HCT116 (cell line): ENCODE measurements at regions not wholly inside any gene's neighbourhood (a gene's known extent, or its start where the extent isn't known, plus 50 kb on each side); places are given as distances from the start of the nearest gene placed in this dataset.
A peak's percentile ranks its signal among the peaks of the same experiment; 100 is the strongest.

Experiments used
- ATAC-seq: fragments of 200-7000 bp; cut with Tn5 transposase; 2 replicates; pipeline ENCODE4 v1.9.1; 2020; ENCODE audit warnings: mild to moderate bottlenecking, moderate library complexity
- BruUV-seq: library from RNA; stranded (reverse); fragments of 400-500 nt; replicated peaks from 2 replicates; lab custom pipeline; 2021; lab: Mats Ljungman, UMichigan
- CTCF ChIA-PET: fragments of 300-600 bp; sonication (Branson Sonifier 250); formaldehyde crosslinking; loops from one replicate; lab custom pipeline; 2021; ENCODE audit warnings: antibody characterized with exemption; lab: Charles Lee
- POLR2A ChIA-PET: fragments of 300-600, 350-600 bp; sonication (Branson Sonifier 250); formaldehyde crosslinking; loops from one replicate; lab custom pipeline; 2021; ENCODE audit warnings: antibody characterized with exemption; lab: Charles Lee
- RAD21 ChIA-PET, 2 experiments: fragments of 300-600 bp; sonication (Branson Sonifier 250); formaldehyde crosslinking; loops; one replicate each; lab custom pipeline; 2023; ENCODE audit warnings: low total read pairs in 2 of 2; ENCODE audit not compliant: uncharacterized antibody in 2 of 2, unreplicated experiment in 2 of 2, low non-redundant PET in 1 of 2; lab: Charles Lee
- DNase-seq: peaks from one replicate; pipeline ENCODE4 v3.0.0-alpha.2; 2010; ENCODE audit warnings: low read depth, low spot score
- H2AFZ ChIP-seq: fragments of 200-600 bp; shearing (Covaris generic), sonication (generic); 2 replicates; pipeline ENCODE4 v1.6.1; 2017; ENCODE audit warnings: low read depth, mixed run types, mixed read lengths, antibody characterized with exemption, low read length; ENCODE audit not compliant: poor library complexity, severe bottlenecking
- H3K27ac ChIP-seq: 2 replicates; pipeline ENCODE4 v1.5.1; 2012; ENCODE audit warnings: low read depth, low read length
- H3K27me3 ChIP-seq: fragments of 200-600 bp; sonication (generic); 2 replicates; pipeline ENCODE4 v1.6.1; 2016; ENCODE audit warnings: mixed run types, low read length, mixed read lengths; ENCODE audit not compliant: insufficient read depth
- H3K36me3 ChIP-seq, 2 experiments: fragments of 200-500 bp in 1 of 2; fragments of 200-600 bp in 1 of 2; sonication (Bioruptor generic) in 1 of 2; sonication (generic) in 1 of 2; 2 replicates each; pipeline versions ENCODE4 v1.5.1 to v1.6.1; 2014 to 2016; ENCODE audit warnings: low read length in 2 of 2, inconsistent platforms in 1 of 2, mixed read lengths in 1 of 2, mixed run types in 1 of 2; ENCODE audit not compliant: insufficient read depth in 2 of 2, control insufficient read depth in 1 of 2
- H3K4me1 ChIP-seq, 2 experiments: fragments of 200-600 bp in 1 of 2; sonication (generic) in 1 of 2; 2 replicates each; pipeline versions ENCODE4 v1.5.1 to v1.6.1; 2012 to 2017; ENCODE audit warnings: low read length in 2 of 2, inconsistent platforms in 1 of 2, mild to moderate bottlenecking in 1 of 2, mixed read lengths in 1 of 2, mixed run types in 1 of 2, moderate library complexity in 1 of 2; ENCODE audit not compliant: insufficient read depth in 2 of 2, control insufficient read depth in 1 of 2
- H3K4me2 ChIP-seq: fragments of 200-600 bp; sonication (generic); 2 replicates; pipeline ENCODE4 v1.6.1; 2017; ENCODE audit warnings: mixed run types, low read length, mixed read lengths
- H3K4me3 ChIP-seq, 2 experiments: fragments of 200-600 bp in 1 of 2; sonication (generic) in 1 of 2; replicated peaks in 1 of 2; 2 replicates each; pipeline ENCODE4 v1.5.1; 2011 to 2016; ENCODE audit warnings: low read length in 2 of 2, control low read depth in 1 of 2, low read depth in 1 of 2, mild to moderate bottlenecking in 1 of 2, mixed read lengths in 1 of 2, mixed run types in 1 of 2
- H3K79me2 ChIP-seq: fragments of 200-600 bp; sonication (generic); 2 replicates; pipeline ENCODE4 v1.6.1; 2017; ENCODE audit warnings: mild to moderate bottlenecking, mixed run types, low read length, moderate library complexity, mixed read lengths; ENCODE audit not compliant: insufficient read depth
- H3K9ac ChIP-seq: fragments of 200-600 bp; sonication (generic); 2 replicates; pipeline ENCODE4 v1.6.1; 2016; ENCODE audit warnings: low read length, mixed read lengths
- H3K9me2 ChIP-seq: fragments of 200-600 bp; sonication (generic), shearing (Covaris generic); 2 replicates; pipeline ENCODE4 v1.6.1; 2017; ENCODE audit warnings: mixed run types, mild to moderate bottlenecking, moderate library complexity; ENCODE audit not compliant: insufficient read depth
- H3K9me3 ChIP-seq, 2 experiments: fragments of 200-500 bp in 1 of 2; fragments of 200-600 bp in 1 of 2; sonication (Bioruptor generic) in 1 of 2; sonication (generic) in 1 of 2; 2 replicates each; pipeline ENCODE4 v1.6.1; 2014 to 2017; ENCODE audit warnings: low read length in 2 of 2, mixed read lengths in 2 of 2, inconsistent platforms in 1 of 2, low read depth in 1 of 2, mild to moderate bottlenecking in 1 of 2, mixed run types in 1 of 2, moderate library complexity in 1 of 2; ENCODE audit not compliant: control insufficient read depth in 1 of 2, insufficient read depth in 1 of 2
- H4K20me1 ChIP-seq: fragments of 200-600 bp; sonication (generic), shearing (Covaris generic); 2 replicates; pipeline ENCODE4 v1.6.1; 2017; ENCODE audit warnings: mixed run types, mild to moderate bottlenecking, moderate library complexity; ENCODE audit not compliant: insufficient read depth
- EGR1 ChIP-seq: IDR thresholded peaks from 2 replicates; pipeline ENCODE4 v1.6.1; 2012; ENCODE audit warnings: low read depth
- ELF1 ChIP-seq: IDR thresholded peaks from 2 replicates; pipeline ENCODE4 v1.6.1; 2012; ENCODE audit warnings: low read depth, borderline replicate concordance
- EZH2 ChIP-seq: fragments of 200-600 bp; sonication (generic); IDR thresholded peaks from 2 replicates; pipeline ENCODE4 v1.6.1; 2017; ENCODE audit warnings: antibody characterized with exemption, mixed run types
- FOSL1 ChIP-seq: IDR thresholded peaks from 2 replicates; pipeline ENCODE4 v1.6.1; 2012; ENCODE audit warnings: low read depth
- POLR2A ChIP-seq: IDR thresholded peaks from 2 replicates; pipeline ENCODE4 v1.7.0; 2011; ENCODE audit warnings: borderline replicate concordance; ENCODE audit not compliant: insufficient read depth, insufficient read length; ENCODE audit errors: extremely low read depth
- RAD21 ChIP-seq: IDR thresholded peaks from 2 replicates; pipeline ENCODE4 v1.6.1; 2012; ENCODE audit warnings: low read depth, mild to moderate bottlenecking
- SIN3A ChIP-seq: IDR thresholded peaks from 2 replicates; pipeline ENCODE4 v1.6.1; 2012; ENCODE audit warnings: low read depth
- SP1 ChIP-seq: IDR thresholded peaks from 2 replicates; pipeline ENCODE4 v1.6.1; 2012; ENCODE audit warnings: low read depth
- TCF7L2 ChIP-seq: IDR thresholded peaks from 2 replicates; pipeline ENCODE4 v1.7.0; 2011; ENCODE audit warnings: borderline replicate concordance, inconsistent platforms; ENCODE audit not compliant: insufficient read depth, insufficient read length; ENCODE audit errors: extremely low read depth
- YY1 ChIP-seq: IDR thresholded peaks from 2 replicates; pipeline ENCODE4 v1.6.1; 2011; ENCODE audit warnings: low read length, low read depth, moderate library complexity, mild to moderate bottlenecking; ENCODE audit not compliant: insufficient replicate concordance; ENCODE audit errors: extremely low read depth
- ZFX ChIP-seq: fragments of 450-650 bp; IDR thresholded peaks from 2 replicates; pipeline ENCODE4 v1.6.1; 2017
- intact Hi-C: fragments of 100-400 bp; cut with micrococcal nuclease; formaldehyde crosslinking; loops from 2 replicates; pipeline ENCODE4 v1.10.0; 2022
- TF ChIP-seq, protein P1 (sequence below), 3 experiments: fragments of 200-600 bp in 1 of 3; sonication (generic) in 1 of 3; IDR thresholded peaks in 2 of 3; conservative IDR thresholded peaks in 1 of 3; 2 replicates each; pipeline ENCODE4 v1.5.1; 2012 to 2017; ENCODE audit warnings: low read depth in 2 of 3, low read length in 2 of 3, antibody characterized with exemption in 1 of 3, borderline replicate concordance in 1 of 3, control low read depth in 1 of 3, mild to moderate bottlenecking in 1 of 3, mixed read lengths in 1 of 3, mixed run types in 1 of 3, moderate library complexity in 1 of 3; ENCODE audit not compliant: insufficient read depth in 1 of 3
- TF ChIP-seq, protein P2 (sequence below): IDR thresholded peaks from 2 replicates; pipeline ENCODE4 v1.6.1; 2012

GRCh38 chr16:47873434-47873833 is 282.4 kb downstream of the ABCC12 start:
- no peaks in the 10 kb centered on the region for H3K4me1 ChIP-seq
- RAD21 ChIA-PET, result no interaction called here
- CTCF ChIA-PET, result interaction anchor here (0.9 to 2.1 kb wide), 2 partner anchors 14 to 291 kb away, joined by 3 to 6 read pairs; no protein-coding TSS in a partner anchor
- no peak overlapping the region for H3K9ac ChIP-seq
- POLR2A ChIA-PET, result no interaction called here
- H3K79me2 ChIP-seq, result no peaks in the 10 kb centered on the region
- no TSS peak for BruUV-seq
- no peak overlapping the region for H2AFZ ChIP-seq
- TF ChIP-seq YY1 (no peak), FOSL1 (no peak), TCF7L2 (no peak), SP1 (no peak), EGR1 (no peak), ELF1 (no peak), ZFX (no peak), SIN3A (no peak), EZH2 (no peak), POLR2A (no peak), RAD21 (peak; percentile 53)
- TF ChIP-seq, protein P1, sequence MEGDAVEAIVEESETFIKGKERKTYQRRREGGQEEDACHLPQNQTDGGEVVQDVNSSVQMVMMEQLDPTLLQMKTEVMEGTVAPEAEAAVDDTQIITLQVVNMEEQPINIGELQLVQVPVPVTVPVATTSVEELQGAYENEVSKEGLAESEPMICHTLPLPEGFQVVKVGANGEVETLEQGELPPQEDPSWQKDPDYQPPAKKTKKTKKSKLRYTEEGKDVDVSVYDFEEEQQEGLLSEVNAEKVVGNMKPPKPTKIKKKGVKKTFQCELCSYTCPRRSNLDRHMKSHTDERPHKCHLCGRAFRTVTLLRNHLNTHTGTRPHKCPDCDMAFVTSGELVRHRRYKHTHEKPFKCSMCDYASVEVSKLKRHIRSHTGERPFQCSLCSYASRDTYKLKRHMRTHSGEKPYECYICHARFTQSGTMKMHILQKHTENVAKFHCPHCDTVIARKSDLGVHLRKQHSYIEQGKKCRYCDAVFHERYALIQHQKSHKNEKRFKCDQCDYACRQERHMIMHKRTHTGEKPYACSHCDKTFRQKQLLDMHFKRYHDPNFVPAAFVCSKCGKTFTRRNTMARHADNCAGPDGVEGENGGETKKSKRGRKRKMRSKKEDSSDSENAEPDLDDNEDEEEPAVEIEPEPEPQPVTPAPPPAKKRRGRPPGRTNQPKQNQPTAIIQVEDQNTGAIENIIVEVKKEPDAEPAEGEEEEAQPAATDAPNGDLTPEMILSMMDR (IDR thresholded peaks at IDR 0.05 in 2 of 3, conservative IDR thresholded peaks at IDR 0.05 in 1 of 3; ENCODE audit: borderline replicate concordance in 1 of 3, insufficient read depth in 1 of 3, low read depth in 2 of 3, low read length in 2 of 3), result peak; percentile 26 to 70 (median 61); a peak in 5 of 6 replicates
- TF ChIP-seq, protein P2, sequence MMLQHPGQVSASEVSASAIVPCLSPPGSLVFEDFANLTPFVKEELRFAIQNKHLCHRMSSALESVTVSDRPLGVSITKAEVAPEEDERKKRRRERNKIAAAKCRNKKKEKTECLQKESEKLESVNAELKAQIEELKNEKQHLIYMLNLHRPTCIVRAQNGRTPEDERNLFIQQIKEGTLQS, result no peak
- no peaks in the 10 kb centered on the region for H3K9me3 ChIP-seq
- no peak overlapping the region for H3K4me3 ChIP-seq
- intact Hi-C loops, result loop anchor here (2.0 to 10.0 kb wide), 2 partner anchors 243 to 281 kb away; partner anchors contain the start of gene ABCC12
- no peaks in the 10 kb centered on the region for H3K36me3 ChIP-seq
- H3K9me2 ChIP-seq, result no peaks in the 10 kb centered on the region
- DNase-seq, result no peak
- H4K20me1 ChIP-seq, result no peaks in the 10 kb centered on the region
- H3K4me2 ChIP-seq, result no peak overlapping the region
- H3K27ac ChIP-seq, result no peak overlapping the region
- peak; percentile 70; the same call in 1 of the 2 replicates for ATAC-seq
- H3K27me3 ChIP-seq, result peaks cover 19% of the 10 kb centered on the region; the same call in 1 of the 2 replicates
